MM.1S (cell line): ENCODE measurements at regions not wholly inside any gene's neighbourhood (a gene's known extent, or its start where the extent isn't known, plus 50 kb on each side); places are given as distances from the start of the nearest gene placed in this dataset.

ENCODE experiments used
- DNase-seq: peaks from one replicate; pipeline ENCODE4 v3.0.0-alpha.2; 2015
- H2AFZ ChIP-seq: fragments of 300-600 bp; sonication (generic); 2 replicates; pipeline ENCODE4 v1.6.0; 2016; ENCODE audit warnings: antibody characterized with exemption, low read length
- H3F3A ChIP-seq: fragments of 300-600 bp; sonication (generic); 2 replicates; pipeline ENCODE4 v1.6.1; 2016; ENCODE audit warnings: mild to moderate bottlenecking, antibody characterized with exemption, low read length, moderate library complexity, mixed read lengths; ENCODE audit not compliant: insufficient read depth
- H3K27ac ChIP-seq: fragments of 300-600 bp; sonication (generic); 2 replicates; pipeline ENCODE4 v1.5.1; 2016; ENCODE audit warnings: mild to moderate bottlenecking, low read length
- H3K27me3 ChIP-seq: fragments of 300-600 bp; sonication (generic); replicated peaks from 2 replicates; pipeline ENCODE4 v1.6.0; 2016; ENCODE audit warnings: low read length; ENCODE audit not compliant: insufficient read depth
- H3K36me3 ChIP-seq: fragments of 300-600 bp; sonication (generic); replicated peaks from 2 replicates; pipeline ENCODE4 v1.6.1; 2016; ENCODE audit warnings: mild to moderate bottlenecking, low read length, mixed read lengths; ENCODE audit not compliant: insufficient read depth
- H3K4me1 ChIP-seq: fragments of 300-600 bp; sonication (generic); 2 replicates; pipeline ENCODE4 v1.6.1; 2016; ENCODE audit warnings: low read length, mixed read lengths
- H3K4me2 ChIP-seq: fragments of 300-600 bp; sonication (generic); 2 replicates; pipeline ENCODE4 v1.6.0; 2016; ENCODE audit warnings: low read depth, low read length
- H3K4me3 ChIP-seq: fragments of 300-600 bp; sonication (generic); 2 replicates; pipeline ENCODE4 v1.5.1; 2016; ENCODE audit warnings: low read length, mixed read lengths
- H3K79me2 ChIP-seq: fragments of 300-600 bp; sonication (generic); 2 replicates; pipeline ENCODE4 v1.6.1; 2016; ENCODE audit warnings: mixed run types, low read length, mixed read lengths
- H3K9ac ChIP-seq: fragments of 300-600 bp; sonication (generic); 2 replicates; pipeline ENCODE4 v1.6.1; 2016; ENCODE audit warnings: low read length, mixed read lengths
- H3K9me2 ChIP-seq: fragments of 300-600 bp; sonication (generic); replicated peaks from 2 replicates; pipeline ENCODE4 v1.6.1; 2016; ENCODE audit warnings: mild to moderate bottlenecking, low read length, mixed read lengths; ENCODE audit not compliant: insufficient read depth
- H3K9me3 ChIP-seq: fragments of 300-600 bp; sonication (generic); replicated peaks from 2 replicates; pipeline ENCODE4 v1.6.1; 2016; ENCODE audit warnings: mild to moderate bottlenecking, low read length, mixed read lengths; ENCODE audit not compliant: insufficient read depth
- H4K20me1 ChIP-seq: fragments of 300-600 bp; sonication (generic); 2 replicates; pipeline ENCODE4 v1.6.1; 2016; ENCODE audit warnings: mild to moderate bottlenecking, low read length, moderate library complexity, mixed read lengths; ENCODE audit not compliant: insufficient read depth
- CTCF ChIP-seq: fragments of 300-600 bp; sonication (generic); IDR thresholded peaks from 2 replicates; pipeline ENCODE4 v1.5.1; 2016; ENCODE audit warnings: antibody characterized with exemption, low read length, mixed read lengths
- EZH2 ChIP-seq: fragments of 300-600 bp; sonication (generic); optimal IDR thresholded peaks from 2 replicates; pipeline ENCODE3; 2017; ENCODE audit warnings: low read depth, mild to moderate bottlenecking, antibody characterized with exemption, low read length, mixed read lengths
- EZH2phosphoT487 ChIP-seq: fragments of 300-600 bp; sonication (generic); IDR thresholded peaks from 2 replicates; pipeline ENCODE4 v1.6.1; 2018; ENCODE audit warnings: antibody characterized with exemption, low read length

- Histone ChIP-seq H3K4me2 (no peak overlapping the region), H3K27ac (no peak overlapping the region), H3K79me2 (no peaks in the 10 kb centered on the region)
These were observed 193.7 kb downstream of the SLC6A15 start for GRCh38 chr12:84718906-84719305.

GRCh38 chr12:84712747-84713146 lies 199.9 kb downstream of the SLC6A15 start:
- H3K36me3 ChIP-seq = no peaks in the 10 kb centered on the region
- no peak overlapping the region for H3K4me3 ChIP-seq
- no peaks in the 10 kb centered on the region for H3K4me1 ChIP-seq
- DNase-seq = no peak
- no peak for TF ChIP-seq EZH2phosphoT487
- TF ChIP-seq CTCF = no peak
- TF ChIP-seq EZH2 = no peak
- no peaks in the 10 kb centered on the region for H3K27me3 ChIP-seq
- H3F3A ChIP-seq = no peaks in the 10 kb centered on the region
- H3K79me2 ChIP-seq = no peaks in the 10 kb centered on the region
- no peaks in the 10 kb centered on the region for H4K20me1 ChIP-seq
- H3K9ac ChIP-seq = no peak overlapping the region
- H3K27ac ChIP-seq = no peak overlapping the region
- no peak overlapping the region for H3K4me2 ChIP-seq
- H2AFZ ChIP-seq = no peak overlapping the region
- H3K9me3 ChIP-seq = no peaks in the 10 kb centered on the region
- H3K9me2 ChIP-seq = no peaks in the 10 kb centered on the region

More at GRCh38 chr12:84718906-84719305, 193.7 kb downstream of the SLC6A15 start:
- no peaks in the 10 kb centered on the region for H3K36me3 ChIP-seq
- no peak for DNase-seq
- no peaks in the 10 kb centered on the region for H3K9me3 ChIP-seq
- no peaks in the 10 kb centered on the region for H4K20me1 ChIP-seq
- no peak overlapping the region for H3K9ac ChIP-seq
- no peaks in the 10 kb centered on the region for H3K9me2 ChIP-seq
- H3K4me3 ChIP-seq = no peak overlapping the region
- no peak overlapping the region for H2AFZ ChIP-seq
- no peak for TF ChIP-seq CTCF
- no peak for TF ChIP-seq EZH2phosphoT487
- TF ChIP-seq EZH2 = no peak
- H3K27me3 ChIP-seq = no peaks in the 10 kb centered on the region
- no peaks in the 10 kb centered on the region for H3K4me1 ChIP-seq
- H3F3A ChIP-seq = no peaks in the 10 kb centered on the region

DNA sequence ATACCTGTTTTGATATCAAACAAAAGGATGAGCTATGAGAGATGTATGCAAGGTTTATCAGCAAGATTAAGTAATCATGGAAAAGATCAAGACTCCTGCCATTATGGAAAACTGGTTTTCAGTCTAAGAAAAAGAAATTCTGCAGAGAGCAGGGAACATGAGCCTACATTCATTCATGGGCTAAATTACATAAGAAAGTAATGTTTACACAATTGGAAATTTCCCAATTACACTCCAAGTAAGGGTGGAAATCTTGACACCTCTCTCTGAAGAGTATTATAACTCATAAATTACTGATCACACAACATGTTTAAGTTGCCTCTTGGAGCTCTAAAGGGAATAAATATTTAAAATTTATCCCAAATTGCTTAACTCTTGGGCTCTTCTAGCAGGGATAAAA lies 206.2 kb downstream of the SLC6A15 start:
- no peak overlapping the region for H3K4me2 ChIP-seq
- H2AFZ ChIP-seq = no peak overlapping the region
- no peak overlapping the region for H3K9ac ChIP-seq
- H3K4me3 ChIP-seq = no peak overlapping the region
- H3K9me2 ChIP-seq = no peaks in the 10 kb centered on the region
- H3K9me3 ChIP-seq = no peaks in the 10 kb centered on the region
- H3K36me3 ChIP-seq = no peaks in the 10 kb centered on the region
- no peaks in the 10 kb centered on the region for H3K79me2 ChIP-seq
- no peak overlapping the region for H3K27ac ChIP-seq
- no peaks in the 10 kb centered on the region for H3F3A ChIP-seq
- H3K4me1 ChIP-seq = no peaks in the 10 kb centered on the region
- TF ChIP-seq EZH2 = no peak
- TF ChIP-seq CTCF = no peak
- no peak for TF ChIP-seq EZH2phosphoT487
- H3K27me3 ChIP-seq = no peaks in the 10 kb centered on the region
- no peaks in the 10 kb centered on the region for H4K20me1 ChIP-seq
- DNase-seq = no peak
